ENCODE measurements at regions not wholly inside any gene's neighbourhood (a gene's known extent, or its start where the extent isn't known, plus 50 kb on each side); places are given as distances from the start of the nearest gene placed in this dataset.

DNA sequence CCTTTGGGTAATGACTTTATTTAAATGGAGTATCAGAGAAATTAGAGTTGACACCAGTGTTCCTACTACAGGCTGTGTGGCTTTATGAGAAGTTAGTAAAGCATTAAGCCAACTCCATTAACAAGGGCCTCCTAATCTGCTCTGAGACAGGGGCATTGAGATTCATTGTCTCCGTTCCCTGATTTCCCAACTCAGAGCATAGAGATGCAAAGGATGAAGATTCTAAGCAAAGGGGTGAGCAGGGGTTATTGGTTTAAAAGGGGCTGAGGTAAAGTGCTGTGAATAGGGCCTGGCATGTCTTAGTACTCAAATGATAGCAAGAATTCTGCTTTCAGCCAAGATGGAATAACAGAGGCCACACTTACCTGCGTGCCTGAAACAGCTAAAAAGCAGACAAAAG, 428.4 kb downstream of the PTPRU start:
- no peak for DNase-seq

DNA sequence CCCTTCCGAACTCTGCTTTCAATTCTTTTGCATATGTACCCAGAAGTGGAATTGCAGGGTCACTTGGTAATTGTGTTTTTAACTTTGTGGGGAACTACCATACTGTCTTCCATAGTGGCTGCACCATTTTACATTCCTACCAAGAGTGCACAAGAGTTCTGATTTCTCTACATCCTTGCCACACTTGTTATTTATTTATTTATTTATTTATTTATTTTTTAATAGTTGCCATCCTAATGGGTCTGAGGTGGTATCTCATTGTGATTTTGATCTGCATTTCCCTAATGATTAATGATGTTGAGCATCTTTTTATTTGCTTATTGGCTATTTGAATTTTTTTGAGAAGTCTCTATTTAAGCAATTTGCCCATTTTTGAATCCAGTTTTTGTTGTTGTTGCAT, 422.4 kb downstream of the PTPRU start:
- no peak for DNase-seq

DNA sequence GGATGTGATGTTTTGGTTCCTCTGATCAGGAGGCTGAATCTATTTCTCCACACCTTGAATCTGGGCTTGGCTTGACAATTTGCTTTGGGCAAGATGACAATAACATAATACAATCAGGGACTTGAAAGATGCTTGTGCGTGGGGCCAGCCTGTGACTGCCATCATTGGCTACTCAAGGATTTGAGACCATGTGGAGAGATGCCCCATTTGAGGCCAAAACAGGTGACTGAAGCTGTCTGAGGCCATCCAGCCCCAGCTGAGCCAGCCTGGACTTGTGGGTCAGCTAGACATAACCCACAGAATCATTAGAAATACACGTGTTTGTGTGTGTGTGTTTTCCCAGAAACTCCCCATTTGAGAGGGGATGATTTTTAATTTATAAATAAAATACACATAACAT, 421.5 kb downstream of the PTPRU start:
- no peak for DNase-seq

DNA sequence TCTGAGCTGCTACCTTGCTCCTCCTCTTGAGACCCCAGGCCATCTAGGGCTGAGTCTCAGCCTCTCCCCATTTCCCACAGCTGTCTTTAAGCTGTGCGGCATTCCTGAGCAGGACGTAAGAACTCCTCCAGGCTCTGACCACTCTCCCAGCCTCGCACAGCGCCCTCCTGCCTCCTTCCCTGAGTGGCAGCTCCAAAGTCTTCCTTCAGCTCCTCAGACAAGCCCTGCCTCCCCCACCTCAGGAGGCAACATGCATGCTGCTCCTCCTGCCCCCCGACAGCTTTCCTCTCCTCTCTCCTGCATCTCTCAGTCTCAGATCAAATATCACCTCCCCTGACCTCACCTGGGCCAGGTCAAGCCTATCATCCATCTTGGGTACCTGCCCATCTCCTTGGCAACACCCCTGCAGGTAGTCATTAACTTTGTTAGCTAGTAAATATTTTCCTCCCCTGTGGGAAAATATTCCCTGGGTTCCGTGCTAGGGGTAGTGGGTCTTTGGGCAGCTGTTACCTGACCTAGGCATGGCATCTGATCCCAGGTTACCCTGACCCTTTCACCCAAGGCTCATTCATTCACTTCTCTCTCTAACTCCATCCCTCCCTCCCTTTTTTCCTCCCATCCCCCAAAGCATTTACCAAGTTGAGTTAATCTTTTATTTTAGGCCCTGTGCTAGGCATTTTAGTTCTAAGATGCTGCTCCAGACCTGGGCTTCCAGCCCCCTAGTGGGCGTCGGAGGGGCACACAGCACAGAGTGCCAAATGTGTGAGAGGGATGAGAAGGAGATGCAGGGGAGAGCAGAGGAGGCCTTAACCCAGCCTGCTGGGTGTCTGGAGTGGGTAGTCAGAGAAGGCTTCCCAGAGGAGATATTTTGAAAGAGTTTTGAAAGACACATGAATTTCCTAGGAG, 419.9 kb downstream of the PTPRU start:
- no peak for DNase-seq

DNA sequence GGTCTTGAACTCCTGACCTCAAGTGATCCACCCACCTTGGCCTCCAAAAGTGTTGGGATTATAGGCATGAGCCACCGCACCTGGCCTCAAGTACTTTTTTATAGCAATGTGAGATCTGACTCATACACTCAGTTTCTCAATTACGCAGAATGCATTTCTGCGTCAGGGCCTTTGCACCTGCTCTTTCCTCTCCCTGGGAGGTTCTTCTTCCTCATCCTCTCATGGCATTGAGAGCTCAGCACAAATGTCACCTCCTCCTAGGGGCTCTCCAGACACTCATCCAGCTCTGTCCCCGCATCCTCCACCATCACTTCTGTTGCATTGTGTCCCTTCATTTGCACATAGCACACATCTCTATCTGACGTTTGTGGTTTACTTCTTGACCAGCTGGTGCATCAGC, 418.8 kb downstream of the PTPRU start:
- DNase-seq: no peak

DNA sequence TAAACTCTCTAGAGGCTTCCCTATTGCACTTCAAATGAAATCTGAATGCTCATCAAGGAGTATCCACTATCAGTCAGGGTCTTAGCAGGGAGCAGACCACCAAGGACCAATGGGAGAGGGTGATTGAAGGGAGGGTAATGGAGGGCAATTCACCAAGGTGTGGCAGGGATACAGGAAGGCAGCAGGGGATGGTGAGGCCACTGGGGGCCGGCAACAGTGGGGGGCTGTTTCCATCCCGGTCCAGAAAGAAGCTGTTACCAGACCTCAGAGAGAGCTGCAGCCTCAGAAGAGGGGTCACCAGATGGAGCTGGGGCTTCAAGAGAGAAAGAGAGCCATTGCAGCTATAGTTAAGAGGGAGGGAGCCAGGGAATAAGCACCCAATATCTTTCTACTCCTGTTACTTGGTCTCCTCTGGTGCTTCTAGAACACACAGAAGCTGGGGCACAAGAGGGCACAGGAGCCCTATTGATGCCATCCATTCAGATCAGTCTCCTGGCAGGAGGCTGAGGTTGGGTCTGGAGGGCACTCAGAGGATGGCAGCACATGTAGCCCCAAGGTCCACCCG, 417.6 kb downstream of the PTPRU start:
- DNase-seq: no peak

DNA sequence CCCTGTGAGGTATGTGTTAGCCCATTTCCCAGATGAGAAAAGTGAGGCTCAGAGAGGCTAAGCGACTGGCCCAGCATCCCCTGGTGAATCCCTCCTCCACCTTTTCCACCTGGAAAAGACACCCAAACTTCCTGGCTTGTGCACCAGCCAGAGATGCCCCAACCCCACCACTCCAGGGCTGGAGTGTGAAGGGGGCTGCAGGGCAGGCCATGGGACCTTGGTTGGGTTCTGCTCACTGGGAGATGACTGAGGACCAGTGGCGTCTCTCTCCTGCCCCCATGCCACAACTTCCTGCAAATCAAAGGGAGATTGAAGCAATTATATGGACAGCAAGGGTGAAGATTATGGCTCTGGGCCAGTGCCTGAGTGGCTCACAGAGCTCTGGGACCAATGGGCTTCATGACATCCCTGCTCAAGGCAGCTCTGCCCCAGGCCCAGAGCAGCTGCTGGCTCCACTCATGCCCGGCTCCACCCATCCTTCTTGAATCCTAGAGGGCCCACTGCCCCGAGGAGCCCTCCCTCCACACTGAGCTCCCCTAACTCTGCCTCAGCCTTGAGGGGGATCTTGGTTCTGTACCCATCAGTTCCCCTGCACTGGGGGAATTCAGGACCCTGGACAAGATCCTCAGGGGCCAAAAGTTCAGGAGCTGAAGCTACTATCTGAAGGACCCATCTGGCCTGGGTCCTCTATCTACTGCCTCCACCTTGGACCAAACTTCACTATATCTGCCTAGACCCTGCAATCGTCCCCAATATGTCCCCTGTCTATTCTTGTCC, 416.9 kb downstream of the PTPRU start:
- DNase-seq: no peak

DNA sequence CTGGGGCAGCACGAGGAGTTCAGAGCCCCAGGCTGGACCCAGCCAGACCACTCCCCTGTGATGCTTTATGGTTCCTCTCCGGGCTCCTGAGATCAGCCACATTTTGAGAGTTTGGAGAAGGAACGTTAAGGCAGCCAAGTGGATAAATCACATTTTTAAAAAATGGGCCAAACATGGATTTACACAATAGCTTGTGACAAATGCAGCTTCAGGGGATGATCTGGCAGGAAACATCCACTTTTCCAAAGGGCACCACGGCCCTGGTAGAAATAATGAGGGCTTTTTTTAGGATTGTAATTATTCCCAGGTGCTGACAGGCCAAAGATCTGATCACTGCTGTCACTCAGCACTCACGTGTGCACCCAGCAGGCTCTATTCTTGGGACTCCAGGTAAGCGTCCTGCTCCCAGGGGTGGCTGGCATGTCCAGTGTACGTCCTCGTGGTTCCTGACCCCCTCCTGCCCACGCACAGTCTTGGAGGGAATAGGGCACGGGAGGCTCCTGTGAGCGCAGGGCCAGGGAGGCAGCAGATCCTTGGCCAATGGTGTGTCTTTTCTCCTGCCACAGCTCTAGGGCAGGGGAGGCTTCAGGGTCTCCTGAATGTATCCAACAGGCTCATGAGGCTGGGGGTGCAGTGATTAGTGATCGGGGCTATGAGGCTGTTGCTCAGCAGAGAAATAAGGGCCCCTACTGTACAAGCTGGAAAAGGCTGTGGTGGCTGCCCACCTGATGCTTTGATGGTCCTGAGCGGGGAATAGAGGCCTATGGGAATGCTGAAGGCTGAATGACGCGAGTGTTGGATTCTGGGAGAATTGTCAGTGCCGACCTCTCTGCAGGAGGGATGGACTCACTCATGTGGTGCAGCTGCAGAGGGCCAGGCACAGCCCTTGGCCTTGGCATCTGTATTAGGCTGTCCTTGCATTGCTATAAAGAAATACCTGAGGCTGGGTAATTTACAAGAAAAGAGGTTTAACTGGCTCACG, 415.7 kb downstream of the PTPRU start:
- DNase-seq: no peak

DNA sequence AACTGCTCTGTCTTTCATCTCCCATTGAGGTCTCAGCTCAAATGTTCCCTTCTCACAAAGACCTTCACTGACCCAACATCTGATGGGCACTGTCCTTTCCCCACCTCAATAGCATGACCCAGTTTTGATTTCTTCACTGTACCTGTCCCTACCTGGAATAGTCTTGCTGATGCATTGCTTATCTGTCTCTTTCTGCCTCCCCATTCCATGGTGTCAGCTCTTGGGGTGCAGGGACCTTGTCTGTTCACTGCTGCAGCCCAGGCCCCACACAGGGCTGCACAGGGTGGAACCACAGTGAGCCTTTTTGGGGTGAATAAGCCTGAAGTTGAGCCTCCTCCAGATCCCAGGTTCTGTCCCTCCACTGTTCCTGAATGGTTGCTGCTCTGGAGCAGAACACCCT, 414.9 kb downstream of the PTPRU start:
- DNase-seq: no peak

DNA sequence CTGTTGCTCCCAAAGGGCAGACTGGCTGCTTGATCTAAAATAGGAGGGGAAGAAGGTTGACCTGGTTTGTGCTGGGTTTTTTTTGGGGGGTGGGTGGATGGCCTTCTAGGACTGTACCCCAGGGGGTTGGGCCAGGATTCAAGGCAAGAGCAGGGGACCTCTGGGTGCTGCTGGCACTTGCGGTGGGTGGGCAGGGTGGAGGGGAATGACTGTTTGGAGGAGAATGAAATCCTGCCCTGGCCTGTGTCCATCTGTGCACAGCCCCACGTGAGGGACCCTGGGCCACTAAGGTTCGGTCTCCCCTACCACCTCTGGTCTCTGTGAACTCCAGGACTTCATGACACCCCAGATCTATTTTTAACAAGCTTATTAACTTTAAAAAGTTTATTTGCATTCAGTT, 414.2 kb downstream of the PTPRU start:
- no peak for DNase-seq

DNA sequence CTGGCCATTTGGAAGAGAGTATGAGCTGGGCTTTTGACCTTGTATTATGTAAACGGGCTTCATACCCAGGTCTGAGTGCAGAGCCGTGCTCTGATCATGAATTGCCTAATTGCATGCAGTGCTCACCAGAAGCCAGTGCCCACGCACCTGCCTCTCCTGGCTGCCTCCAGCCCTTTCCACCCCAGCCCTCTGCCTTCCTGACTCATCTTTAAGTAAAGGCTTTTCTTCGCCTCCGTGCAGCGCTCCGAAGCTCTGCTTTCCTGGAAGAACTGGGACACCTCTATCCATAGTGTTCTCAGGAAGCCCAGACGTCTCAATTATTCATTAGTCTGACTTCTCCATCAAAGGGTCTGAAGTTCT, 413.7 kb downstream of the PTPRU start:
- no peak for DNase-seq

DNA sequence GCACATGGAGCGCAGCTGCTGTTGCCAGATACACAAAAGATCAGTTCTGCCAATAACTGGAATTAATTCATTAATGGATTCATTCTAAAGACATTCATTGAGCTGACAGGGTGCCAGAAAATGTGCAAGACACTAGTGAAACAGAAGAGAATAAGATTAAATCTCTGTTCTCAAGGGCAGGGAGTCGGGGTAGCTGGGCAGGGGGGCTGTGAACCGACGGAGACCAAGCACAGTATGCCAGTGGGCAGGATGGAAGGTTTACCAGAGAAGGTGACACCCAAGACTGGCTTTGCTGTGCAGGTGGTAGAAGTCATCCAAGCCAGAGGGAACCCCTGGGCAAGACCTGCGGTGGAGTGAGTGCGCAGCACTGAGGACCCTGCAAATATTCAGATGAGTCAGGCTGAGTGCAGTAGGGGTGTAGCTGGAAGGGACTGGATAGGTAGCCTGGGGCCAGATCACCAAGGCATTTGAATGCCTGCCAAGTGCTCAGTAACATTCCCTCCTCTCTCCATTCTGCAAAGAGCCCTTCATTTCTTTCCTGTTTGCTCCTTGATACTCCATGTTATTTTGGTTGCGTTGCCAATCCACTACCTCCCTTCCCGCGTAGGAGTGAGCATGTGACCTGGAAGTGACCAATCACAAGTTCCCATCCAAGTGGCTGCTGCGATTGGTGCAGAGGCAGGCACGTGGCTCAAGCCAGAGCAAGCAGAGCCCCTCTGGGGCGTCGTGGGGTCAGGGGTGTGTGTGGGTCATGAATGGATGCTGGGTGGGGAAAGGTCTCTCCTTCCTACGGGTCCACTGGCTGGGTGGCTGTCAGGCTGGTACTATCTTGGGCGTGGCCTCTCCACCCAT, 413.1 kb downstream of the PTPRU start:
- no peak for DNase-seq

DNA sequence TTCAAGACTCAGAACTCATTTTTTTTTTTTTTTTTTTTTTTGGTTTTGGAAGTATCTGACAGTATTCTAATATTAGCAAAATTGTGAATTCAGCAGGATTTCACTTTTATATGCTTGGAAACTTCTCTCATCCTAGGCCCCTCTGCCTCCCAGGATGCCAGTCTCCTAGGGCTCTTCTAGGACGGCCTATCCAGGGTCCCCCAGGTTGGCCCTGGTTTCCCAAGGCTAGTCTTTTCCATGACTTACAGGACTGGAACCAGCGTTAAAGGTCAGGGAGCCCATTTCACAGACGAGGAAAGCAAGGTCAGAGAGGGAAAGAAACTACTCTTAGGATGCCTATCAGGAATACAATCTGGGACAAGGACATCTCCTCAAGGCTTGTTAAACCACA, 412.5 kb downstream of the PTPRU start:
- no peak for DNase-seq

DNA sequence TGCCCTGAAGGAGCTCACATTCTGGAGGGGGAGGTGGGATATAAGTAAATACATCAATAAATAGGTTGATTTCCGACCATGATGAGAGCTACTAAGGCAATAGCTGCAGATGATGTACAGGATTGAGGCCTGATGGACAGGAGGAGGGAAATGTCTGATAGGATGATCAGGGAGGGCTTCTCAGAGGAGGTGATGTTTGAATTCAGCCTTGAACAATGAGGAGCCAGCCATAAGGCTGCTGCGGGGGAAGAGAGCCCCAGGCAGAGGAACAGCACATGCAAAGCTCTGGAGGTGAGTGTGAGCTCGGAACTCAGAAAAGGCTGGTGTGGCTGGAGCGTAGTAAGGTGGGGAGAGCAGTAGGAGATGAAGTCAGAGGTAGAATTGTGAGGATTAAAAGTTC, 411.7 kb downstream of the PTPRU start:
- no peak for DNase-seq

DNA sequence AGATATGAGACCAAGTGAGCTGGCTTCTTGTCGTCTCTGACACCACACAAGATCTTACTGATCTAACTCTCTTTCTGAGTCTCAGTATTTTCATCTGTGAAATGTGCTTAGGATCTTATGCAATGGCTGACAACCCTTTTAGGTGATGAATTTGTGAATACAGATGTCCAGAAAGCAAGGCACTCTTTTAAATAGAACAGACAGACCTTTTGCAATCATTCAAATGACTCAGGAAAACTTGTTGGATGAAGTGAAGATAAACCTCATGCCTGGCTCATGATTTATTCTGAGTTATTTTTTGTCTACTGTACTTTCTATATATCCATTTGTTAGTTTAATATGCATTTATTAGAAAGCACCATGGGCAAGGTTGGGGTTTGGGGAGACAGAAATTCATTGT, 411.3 kb downstream of the PTPRU start:
- no peak for DNase-seq

DNA sequence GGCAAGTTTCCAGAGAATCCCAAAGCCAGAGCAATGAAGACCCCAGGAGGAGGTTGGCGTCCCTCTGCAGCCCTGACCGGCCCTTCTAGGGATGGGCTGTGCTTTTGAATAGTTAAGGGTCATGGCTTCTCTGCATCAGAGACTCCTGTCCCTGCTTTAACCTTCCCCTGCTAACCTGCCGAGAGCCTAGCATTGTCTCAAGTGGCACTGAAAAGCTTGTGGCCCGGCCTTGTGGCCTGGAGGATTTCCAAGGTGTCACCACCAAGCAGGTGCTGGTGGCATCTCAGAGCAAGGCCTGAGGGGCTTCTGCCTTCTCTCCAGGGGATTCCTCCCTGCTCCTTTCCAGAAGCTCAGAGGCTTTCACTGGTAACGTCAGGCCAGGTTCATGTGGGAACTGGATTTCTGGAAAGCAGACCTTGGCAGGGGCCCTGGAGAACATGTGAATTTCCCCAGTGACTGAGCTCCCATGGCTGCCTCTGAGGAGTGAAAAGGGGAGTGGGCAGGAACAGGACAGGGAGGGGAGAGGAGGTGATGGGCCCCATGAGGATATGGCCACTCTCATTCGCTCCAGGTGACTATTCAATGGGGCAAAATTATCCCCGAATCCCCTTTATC, 409.9 kb downstream of the PTPRU start:
- DNase-seq: no peak

DNA sequence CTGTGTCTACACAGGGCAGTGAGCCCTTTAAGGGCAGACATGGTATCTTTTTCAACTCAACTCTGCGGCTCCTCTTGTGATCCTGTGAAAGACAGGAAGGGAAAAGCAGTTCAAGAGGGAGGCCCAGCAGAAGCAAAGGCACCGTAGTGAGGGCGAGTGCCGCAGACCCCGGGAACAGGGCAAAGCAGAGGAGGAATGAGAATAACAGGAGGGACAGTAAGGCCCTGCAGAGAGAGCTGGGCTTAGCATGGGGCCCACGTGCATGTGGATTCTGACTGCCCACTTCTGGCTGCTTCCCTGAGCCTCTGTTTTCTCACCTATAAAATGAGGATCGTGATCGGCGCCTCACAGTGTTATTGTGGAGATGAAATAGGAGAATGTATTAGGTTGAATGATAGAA, 409.3 kb downstream of the PTPRU start:
- DNase-seq: no peak

DNA sequence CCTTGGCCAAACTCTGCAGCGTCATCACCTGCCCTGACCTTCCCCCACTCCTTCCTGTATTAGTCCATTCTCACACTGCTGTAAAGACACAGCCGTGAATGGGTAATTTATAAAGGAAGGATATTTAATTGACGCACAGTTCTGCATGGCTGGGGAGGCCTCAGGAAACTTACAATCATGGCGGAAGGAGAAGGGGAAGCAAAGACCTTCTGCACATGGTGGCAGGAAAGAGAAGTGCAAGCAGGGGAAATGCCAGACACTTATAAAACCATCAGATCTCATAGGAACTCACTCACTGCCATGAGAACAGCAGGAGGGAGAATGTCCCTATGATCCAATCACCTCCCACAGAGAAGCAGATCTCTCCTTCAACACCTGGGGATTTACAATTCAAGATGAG, 408.5 kb downstream of the PTPRU start:
- no peak for DNase-seq

DNA sequence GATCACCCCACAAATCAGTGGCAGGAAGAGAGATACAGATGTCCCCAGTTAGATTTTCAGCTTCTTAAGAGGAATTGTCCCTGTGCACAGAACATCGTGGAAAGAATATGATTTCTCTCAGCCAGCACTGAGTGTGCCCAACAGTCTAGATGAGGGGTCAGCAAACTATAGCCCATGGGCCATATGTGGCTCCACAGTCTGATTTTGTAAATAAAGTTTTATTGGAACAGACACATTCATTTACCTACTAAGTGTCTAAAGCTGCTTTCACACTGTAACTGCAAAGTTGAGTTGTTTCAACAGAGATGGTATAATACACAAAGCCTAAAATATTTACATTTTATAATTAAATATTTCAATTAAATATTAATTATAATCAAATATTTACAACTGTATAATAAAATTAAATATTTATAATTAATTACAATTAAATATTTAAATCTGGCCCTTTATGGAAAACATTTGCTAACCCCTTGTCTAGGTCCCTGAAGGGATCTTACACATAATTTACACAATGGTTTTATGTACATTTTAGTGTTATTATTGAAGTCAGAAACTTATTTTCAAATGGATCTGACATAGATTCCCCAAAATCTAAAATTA, 407.6 kb downstream of the PTPRU start:
- DNase-seq: no peak

DNA sequence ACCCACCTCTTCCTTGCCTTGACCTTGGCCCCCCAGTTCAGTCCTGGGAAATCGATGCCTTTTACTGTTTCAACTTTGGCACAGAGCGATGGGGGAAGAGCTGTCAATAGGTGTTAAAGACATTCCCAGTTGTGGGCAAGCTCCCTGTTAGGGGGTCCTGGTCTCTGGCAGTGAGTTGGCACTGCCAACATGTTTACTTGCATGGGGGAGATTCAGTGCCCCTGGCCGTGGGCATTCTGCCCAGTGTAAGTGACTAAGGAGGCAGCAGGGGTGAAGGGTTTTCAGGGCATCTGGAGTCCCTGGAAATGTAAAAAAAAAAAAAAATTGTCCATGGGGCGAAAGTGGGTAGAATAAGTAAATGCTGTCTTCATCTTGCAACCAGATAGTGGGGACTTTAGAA, 407.0 kb downstream of the PTPRU start:
- no peak for DNase-seq

DNA sequence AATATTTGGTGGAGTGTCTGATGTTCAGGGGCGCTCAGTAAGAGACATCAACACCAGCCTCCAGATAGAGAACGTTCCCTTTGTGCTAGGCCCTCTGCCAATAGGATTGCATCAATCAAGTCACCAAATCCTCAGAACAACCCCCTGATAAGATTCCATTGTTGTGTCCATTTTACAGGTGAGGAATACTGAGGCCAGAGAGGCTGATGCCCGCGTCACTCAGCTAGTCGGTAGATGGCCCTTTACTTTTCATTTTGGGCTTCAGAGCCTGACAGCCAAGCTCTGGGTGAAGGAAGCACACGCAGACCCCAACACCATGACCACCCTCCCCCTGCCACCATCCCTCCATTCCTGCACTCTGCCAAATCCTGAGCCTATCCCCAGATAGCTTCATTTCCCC, 406.2 kb downstream of the PTPRU start:
- no peak for DNase-seq

All from NCI-H187 (cell line).